NCI-H2227 treated with DMSO at 0.1 percent for 48 hours (cell line): ENCODE measurements at regions not wholly inside any gene's neighbourhood (a gene's known extent, or its start where the extent isn't known, plus 50 kb on each side); places are given as distances from the start of the nearest gene placed in this dataset.

ENCODE experiments used
- DNase-seq: peaks from one replicate; lab custom pipeline; 2025; lab: John Stamatoyannopoulos, UW

GRCh38 chr11:107140983-107141382, 122.7 kb upstream of the GUCY1A2 start:
- no peak for DNase-seq

GRCh38 chr11:107139396-107139795, 121.1 kb upstream of the GUCY1A2 start:
- no peak for DNase-seq

- DNase-seq: no peak
These were observed 118.6 kb upstream of the GUCY1A2 start for GRCh38 chr11:107136892-107137291.

- no peak for DNase-seq
These were observed 113.5 kb upstream of the GUCY1A2 start for GRCh38 chr11:107131756-107132155.

GRCh38 chr11:107123022-107123421, 104.7 kb upstream of the GUCY1A2 start:
- no peak for DNase-seq

- no peak for DNase-seq
These were observed 99.9 kb upstream of the GUCY1A2 start for GRCh38 chr11:107118025-107118720.

GRCh38 chr11:107116358-107116757, 98.1 kb upstream of the GUCY1A2 start:
- no peak for DNase-seq

- no peak for DNase-seq
These were observed 84.6 kb upstream of the GUCY1A2 start for GRCh38 chr11:107102692-107103477.

GRCh38 chr11:107092667-107093066, 74.4 kb upstream of the GUCY1A2 start:
- DNase-seq: no peak

GRCh38 chr11:107078375-107078774, 60.1 kb upstream of the GUCY1A2 start:
- DNase-seq: no peak

GRCh38 chr11:107076832-107077231, 58.6 kb upstream of the GUCY1A2 start:
- DNase-seq: no peak

GRCh38 chr11:107071129-107071528, 52.9 kb upstream of the GUCY1A2 start:
- DNase-seq: no peak
